Body of pancreas (tissue), 4 donors: ENCODE measurements at regions not wholly inside any gene's neighbourhood (a gene's known extent, or its start where the extent isn't known, plus 50 kb on each side); places are given as distances from the start of the nearest gene placed in this dataset.
"Not testable (repeated sequence)": the region's sequence is repeated elsewhere in the genome, so short reads cannot be mapped to it uniquely, and the experiment has no call there.

Experiments used
- ATAC-seq: fragments of 150-250 bp; one replicate; pipeline ENCODE4 v1.9.1; 2016
- DNase-seq, 4 donors: peaks; one replicate each; pipeline ENCODE4 v3.0.0-alpha.2; 2019
- H3K27ac ChIP-seq, 4 donors: fragments of 200-600 bp; sonication (generic); 1 replicate in 3 of 4; 2 replicates in 1 of 4; pipeline versions ENCODE4 v1.5.1 to v1.6.1; 2016 to 2019; ENCODE audit warnings: mild to moderate bottlenecking in 1 of 4, mixed read lengths in 1 of 4, moderate library complexity in 1 of 4
- H3K27me3 ChIP-seq, 2 donors: fragments of 200-600 bp; sonication (generic); one replicate each; pipeline ENCODE4 v1.6.0; 2016; ENCODE audit warnings: mild to moderate bottlenecking in 1 of 2
- H3K36me3 ChIP-seq, 2 donors: fragments of 200-600 bp; sonication (generic); replicated peaks in 1 of 2; 2 replicates each; pipeline ENCODE4 v1.5.1; 2016; ENCODE audit warnings: low read depth in 2 of 2; ENCODE audit not compliant: insufficient read depth in 1 of 2
- H3K4me1 ChIP-seq: fragments of 200-600 bp; sonication (generic); one replicate; pipeline ENCODE4 v1.6.0; 2016
- H3K4me3 ChIP-seq, 2 donors: fragments of 200-600 bp; sonication (generic); 1 replicate in 1 of 2; 2 replicates in 1 of 2; pipeline ENCODE4 v1.5.1; 2016 to 2019
- H3K9me3 ChIP-seq, 3 donors: fragments of 200-600 bp; sonication (generic); 1 replicate in 2 of 3; 2 replicates in 1 of 3; pipeline ENCODE4 v1.5.1; 2016
- CTCF ChIP-seq, 7 experiments: fragments of 450-650 bp in 4 of 7; fragments of 200-600 bp in 3 of 7; sonication (generic) in 3 of 7; IDR thresholded peaks; one replicate each; pipeline ENCODE4 v1.5.1; 2016 to 2019; ENCODE audit warnings: antibody characterized with exemption in 7 of 7
- POLR2A ChIP-seq, 3 donors: fragments of 450-650 bp; IDR thresholded peaks; one replicate each; pipeline ENCODE4 v1.6.1; 2016; ENCODE audit warnings: antibody characterized with exemption in 3 of 3, mild to moderate bottlenecking in 2 of 3
- WGBS, 2 donors: methylation state at CpG; one replicate each; pipeline ENCODE4 v1.1.5; 2017; 5-methylcytosine and 5-hydroxymethylcytosine counted together
- intact Hi-C: fragments of 100-400 bp; cut with DNase I; formaldehyde crosslinking; loops from one replicate; pipeline ENCODE4 v1.15.1; 2023

GRCh38 chr5:99177796-99178195 is 249.0 kb upstream of the CHD1 start:
- H3K27me3 ChIP-seq: no peaks in the 10 kb centered on the region
- intact Hi-C loops: no loop called here
- TF ChIP-seq CTCF (IDR thresholded peaks at IDR 0.05): no peak
- TF ChIP-seq POLR2A (IDR thresholded peaks at IDR 0.05): no peak
- WGBS, 2 donors: 60 to 61% methylated on average over 2 of the region's 2 CpGs
- ATAC-seq (no peak), DNase-seq (no peak)
- no peaks in the 10 kb centered on the region for H3K36me3 ChIP-seq
- H3K9me3 ChIP-seq: no peaks in the 10 kb centered on the region
- H3K4me1 ChIP-seq: no peaks in the 10 kb centered on the region
- no peak overlapping the region for H3K27ac ChIP-seq
- no peak overlapping the region for H3K4me3 ChIP-seq

GRCh38 chr5:99176186-99176585 is 247.4 kb upstream of the CHD1 start:
- DNase-seq (no peak), ATAC-seq (no peak)
- 27 to 67% methylated on average over 1 of the region's 1 CpG for WGBS, 2 donors
- Histone ChIP-seq H3K27ac (no peak overlapping the region), H3K27me3 (no peaks in the 10 kb centered on the region), H3K4me1 (no peaks in the 10 kb centered on the region), H3K9me3 (no peaks in the 10 kb centered on the region), H3K36me3 (no peaks in the 10 kb centered on the region), H3K4me3 (no peak overlapping the region)
- intact Hi-C loops: no loop called here
- TF ChIP-seq POLR2A (IDR thresholded peaks at IDR 0.05): no peak
- no peak for TF ChIP-seq CTCF (IDR thresholded peaks at IDR 0.05)

- DNase-seq (no peak), ATAC-seq (no peak)
- 37 to 42% methylated on average over 3 of the region's 3 CpGs for WGBS, 2 donors
- no peaks in the 10 kb centered on the region for H3K27me3 ChIP-seq
- no peaks in the 10 kb centered on the region for H3K9me3 ChIP-seq
- no peaks in the 10 kb centered on the region for H3K36me3 ChIP-seq
- intact Hi-C loops: no loop called here
- H3K4me1 ChIP-seq: no peaks in the 10 kb centered on the region
- H3K27ac ChIP-seq: no peak overlapping the region
- TF ChIP-seq CTCF (IDR thresholded peaks at IDR 0.05) (peak in 3 of 7 experiments; percentile 23 to 38 (median 38)), POLR2A (IDR thresholded peaks at IDR 0.05) (no peak)
- no peak overlapping the region for H3K4me3 ChIP-seq
Observed at GRCh38 chr5:99169309-99169708, 240.5 kb upstream of the CHD1 start.

DNA sequence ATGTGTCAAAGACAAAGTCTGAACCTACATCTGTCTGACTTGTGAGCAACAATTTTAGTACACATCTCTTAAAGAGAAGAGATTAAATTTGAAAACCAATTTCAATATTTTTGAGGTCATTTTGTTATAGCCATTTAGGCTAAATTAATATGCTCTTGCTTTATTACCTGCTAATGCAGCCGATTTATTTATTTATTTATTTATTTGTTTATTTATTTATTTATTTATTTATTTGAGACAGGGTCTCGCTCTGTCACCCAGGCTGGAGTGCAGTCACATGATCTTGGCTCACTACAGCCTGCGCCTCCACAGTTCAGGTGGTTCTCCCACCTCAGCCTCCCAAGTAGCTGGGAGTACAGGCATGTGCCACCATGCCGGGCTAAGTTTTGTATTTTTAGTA is 232.7 kb upstream of the CHD1 start:
- ATAC-seq, H3K4me3 ChIP-seq, H3K27ac ChIP-seq, intact Hi-C loops, H3K27me3 ChIP-seq, H3K9me3 ChIP-seq, H3K4me1 ChIP-seq, H3K36me3 ChIP-seq, DNase-seq: not testable (repeated sequence)
- 83 to 90% methylated on average over 4 of the region's 4 CpGs for WGBS, 2 donors

DNA sequence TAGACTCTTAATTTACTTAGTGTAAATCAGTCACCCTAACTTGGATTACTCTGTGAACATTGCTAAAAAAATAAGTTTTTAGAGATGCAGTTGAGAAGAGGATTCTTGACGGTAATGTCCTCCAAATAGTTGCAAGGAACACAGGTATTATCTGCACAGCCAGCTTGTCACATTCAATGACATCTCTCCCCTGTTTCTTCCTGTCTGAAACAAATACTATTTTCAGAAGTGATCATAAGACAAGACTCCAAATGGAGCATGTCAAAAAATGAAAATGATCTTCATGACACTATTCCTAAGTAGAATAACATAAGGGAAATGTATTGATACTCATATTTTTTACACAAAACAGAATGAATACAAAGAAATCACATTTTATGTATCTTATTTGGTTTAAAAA is 227.9 kb upstream of the CHD1 start:
- 58 to 81% methylated on average over 1 of the region's 1 CpG for WGBS, 2 donors
- H3K4me1 ChIP-seq: no peaks in the 10 kb centered on the region
- no peak for TF ChIP-seq CTCF (IDR thresholded peaks at IDR 0.05)
- TF ChIP-seq POLR2A (IDR thresholded peaks at IDR 0.05): no peak
- DNase-seq: no peak
- intact Hi-C loops: no loop called here
- no peaks in the 10 kb centered on the region for H3K36me3 ChIP-seq
- no peaks in the 10 kb centered on the region for H3K9me3 ChIP-seq
- H3K4me3 ChIP-seq: no peak overlapping the region
- no peak overlapping the region for H3K27ac ChIP-seq
- H3K27me3 ChIP-seq: no peaks in the 10 kb centered on the region
- no peak for ATAC-seq

GRCh38 chr5:99143283-99143795 is 214.5 kb upstream of the CHD1 start:
- H3K27me3 ChIP-seq, ATAC-seq, H3K4me1 ChIP-seq, H3K27ac ChIP-seq, intact Hi-C loops, H3K36me3 ChIP-seq, H3K9me3 ChIP-seq, H3K4me3 ChIP-seq, DNase-seq: not testable (repeated sequence)
- 71 to 94% methylated on average over 1 of the region's 1 CpG for WGBS, 2 donors
